GM12878 (cell line): ENCODE measurements at regions not wholly inside any gene's neighbourhood (a gene's known extent, or its start where the extent isn't known, plus 50 kb on each side); places are given as distances from the start of the nearest gene placed in this dataset.

ENCODE experiments used
- CTCF ChIP-seq, 3 experiments: IDR thresholded peaks in 2 of 3; conservative IDR thresholded peaks in 1 of 3; 2 replicates each; pipeline ENCODE4 v1.5.1; 2011; ENCODE audit warnings: low read depth in 3 of 3, low read length in 3 of 3, mild to moderate bottlenecking in 3 of 3, control low read depth in 2 of 3, moderate library complexity in 2 of 3, inconsistent platforms in 1 of 3, mixed read lengths in 1 of 3; ENCODE audit not compliant: control insufficient read depth in 2 of 3, insufficient read depth in 1 of 3; ENCODE audit errors: extremely low read depth in 1 of 3
- MEF2A ChIP-seq: IDR thresholded peaks from 2 replicates; pipeline ENCODE4 v1.6.1; 2011; ENCODE audit warnings: low read depth, mild to moderate bottlenecking, low read length, moderate library complexity; ENCODE audit not compliant: insufficient read depth
- MYC ChIP-seq: IDR thresholded peaks from 2 replicates; pipeline ENCODE4 v1.6.1; 2011; ENCODE audit warnings: mild to moderate bottlenecking, low read length, moderate library complexity, inconsistent platforms; ENCODE audit not compliant: insufficient read depth, insufficient replicate concordance, insufficient read length, severe bottlenecking
- NFIC ChIP-seq: IDR thresholded peaks from 2 replicates; pipeline ENCODE4 v1.6.1; 2012; ENCODE audit warnings: low read depth, mild to moderate bottlenecking, inconsistent platforms, low read length, moderate library complexity
- NFXL1 ChIP-seq: fragments of 450-650 bp; IDR thresholded peaks from 2 replicates; pipeline ENCODE4 v1.6.1; 2017; ENCODE audit warnings: antibody characterized with exemption, mild to moderate bottlenecking, borderline replicate concordance
- NR2C2 ChIP-seq: IDR thresholded peaks from 2 replicates; pipeline ENCODE4 v1.6.1; 2011; ENCODE audit warnings: borderline replicate concordance, low read depth; ENCODE audit not compliant: control insufficient read depth, insufficient read length
- NR2F1 ChIP-seq: fragments of 450-650 bp; conservative IDR thresholded peaks from 2 replicates; pipeline ENCODE4 v1.6.1; 2017; ENCODE audit warnings: mild to moderate bottlenecking
- POLR2A ChIP-seq: IDR thresholded peaks from 2 replicates; pipeline ENCODE4 v1.6.1; 2011; ENCODE audit warnings: low read depth, mild to moderate bottlenecking, low read length
- POLR2AphosphoS2 ChIP-seq: IDR thresholded peaks from 2 replicates; pipeline ENCODE4 v1.6.1; 2011; ENCODE audit warnings: low read depth, mild to moderate bottlenecking, low read length, improper control_type of control experiment, moderate library complexity
- SIX5 ChIP-seq: IDR thresholded peaks from 2 replicates; pipeline ENCODE4 v1.6.1; 2011; ENCODE audit warnings: mild to moderate bottlenecking, low read depth, low read length, moderate library complexity; ENCODE audit not compliant: severe bottlenecking
- SMC3 ChIP-seq: IDR thresholded peaks from 2 replicates; pipeline ENCODE4 v1.6.1; 2011; ENCODE audit warnings: low read length, improper control_type of control experiment, borderline replicate concordance

GRCh38 chr16:16905850-16906249 is 526.9 kb downstream of the NPIPA7 start:
- no peak for TF ChIP-seq CTCF (IDR thresholded peaks at IDR 0.05 in 2 of 3, conservative IDR thresholded peaks at IDR 0.05 in 1 of 3; ENCODE audit: control insufficient read depth in 2 of 3, extremely low read depth in 1 of 3, insufficient read depth in 1 of 3, low read depth in 3 of 3, low read length in 3 of 3)
- TF ChIP-seq NR2C2: no peak
- no peak for TF ChIP-seq NFXL1
- TF ChIP-seq MEF2A: no peak
- no peak for TF ChIP-seq POLR2AphosphoS2
- TF ChIP-seq POLR2A: no peak
- TF ChIP-seq MYC: no peak
- no peak for TF ChIP-seq NR2F1
- TF ChIP-seq SIX5: no peak
- no peak for TF ChIP-seq SMC3
- TF ChIP-seq NFIC: no peak
